Neural cell (in vitro differentiated cells): ENCODE measurements at regions not wholly inside any gene's neighbourhood (a gene's known extent, or its start where the extent isn't known, plus 50 kb on each side); places are given as distances from the start of the nearest gene placed in this dataset.

Experiments used
- H2AFZ ChIP-seq: fragments of 200-600, 300-800 bp; sonication (generic), shearing (Covaris generic); 2 replicates; pipeline ENCODE4 v1.6.0; 2014; ENCODE audit warnings: low read depth, mild to moderate bottlenecking, antibody characterized with exemption, low read length, moderate library complexity
- H3F3A ChIP-seq: fragments of 200-600 bp; shearing (Covaris generic); 2 replicates; pipeline ENCODE4 v1.6.1; 2016; ENCODE audit warnings: mild to moderate bottlenecking, moderate library complexity, mixed read lengths, antibody characterized with exemption, low read length; ENCODE audit not compliant: insufficient read depth, poor library complexity, severe bottlenecking
- H3K27ac ChIP-seq: fragments of 200-600, 300-800 bp; sonication (generic), shearing (Covaris generic); 2 replicates; pipeline ENCODE4 v1.5.1; 2014; ENCODE audit warnings: mild to moderate bottlenecking, low read length, moderate library complexity
- H3K27me3 ChIP-seq: fragments of 300-800, 200-600 bp; sonication (generic), shearing (Covaris generic); 2 replicates; pipeline ENCODE4 v1.6.0; 2014; ENCODE audit warnings: mild to moderate bottlenecking, low read depth, low read length, moderate library complexity; ENCODE audit not compliant: insufficient read depth
- H3K36me3 ChIP-seq: fragments of 300-800, 200-600 bp; sonication (generic), shearing (Covaris generic); 2 replicates; pipeline ENCODE4 v1.5.1; 2014; ENCODE audit warnings: mild to moderate bottlenecking, antibody characterized with exemption, low read length, moderate library complexity; ENCODE audit not compliant: insufficient read depth
- H3K4me2 ChIP-seq: fragments of 300-800, 200-600 bp; sonication (generic), shearing (Covaris generic); 2 replicates; pipeline ENCODE4 v1.6.0; 2014; ENCODE audit warnings: mild to moderate bottlenecking, low read length
- H3K4me3 ChIP-seq: fragments of 300-800, 200-600 bp; sonication (generic), shearing (Covaris generic); 2 replicates; pipeline ENCODE4 v1.5.1; 2014; ENCODE audit warnings: mild to moderate bottlenecking, low read length, moderate library complexity
- H3K79me2 ChIP-seq: fragments of 200-600 bp; shearing (Covaris generic); replicated peaks from 2 replicates; pipeline ENCODE4 v1.6.0; 2014; ENCODE audit warnings: mild to moderate bottlenecking, low read length, moderate library complexity; ENCODE audit not compliant: insufficient read depth
- H3K9ac ChIP-seq: fragments of 300-800, 200-600 bp; sonication (generic), shearing (Covaris generic); 2 replicates; pipeline ENCODE4 v1.6.1; 2016; ENCODE audit warnings: mild to moderate bottlenecking, low read length, mixed read lengths
- H3K9me2 ChIP-seq: fragments of 200-600 bp; shearing (Covaris generic); 2 replicates; pipeline ENCODE4 v1.6.1; 2016; ENCODE audit warnings: mild to moderate bottlenecking, low read length, mixed read lengths; ENCODE audit not compliant: insufficient read depth
- H3K9me3 ChIP-seq: fragments of 200-600, 300-800 bp; sonication (generic), shearing (Covaris generic); 2 replicates; pipeline ENCODE4 v1.6.1; 2016; ENCODE audit warnings: mild to moderate bottlenecking, mixed run types, low read length, moderate library complexity, mixed read lengths
- H4K20me1 ChIP-seq: fragments of 200-600 bp; shearing (Covaris generic); 2 replicates; pipeline ENCODE4 v1.6.1; 2016; ENCODE audit warnings: mild to moderate bottlenecking, mixed run types; ENCODE audit not compliant: insufficient read depth
- EP300 ChIP-seq: fragments of 450-650 bp; conservative IDR thresholded peaks from 2 replicates; pipeline ENCODE4 v1.6.1; 2014; ENCODE audit warnings: antibody characterized with exemption, mild to moderate bottlenecking, moderate library complexity; ENCODE audit not compliant: poor library complexity, severe bottlenecking
- EZH2 ChIP-seq: fragments of 200-600, 300-800 bp; shearing (Covaris generic), sonication (generic); IDR thresholded peaks from 2 replicates; pipeline ENCODE4 v1.6.1; 2014; ENCODE audit warnings: antibody characterized with exemption, low read length, borderline replicate concordance, mild to moderate bottlenecking; ENCODE audit not compliant: insufficient read depth, poor library complexity, severe bottlenecking
- MXI1 ChIP-seq: fragments of 450-650 bp; conservative IDR thresholded peaks from 2 replicates; pipeline ENCODE4 v1.6.1; 2014; ENCODE audit warnings: antibody characterized with exemption, mild to moderate bottlenecking; ENCODE audit not compliant: poor library complexity, severe bottlenecking
- POLR2AphosphoS5 ChIP-seq: IDR thresholded peaks from 2 replicates; pipeline ENCODE4 v1.6.1; 2012
- RAD21 ChIP-seq: fragments of 450-650 bp; conservative IDR thresholded peaks from 2 replicates; pipeline ENCODE4 v1.6.1; 2014; ENCODE audit warnings: antibody characterized with exemption, mild to moderate bottlenecking, moderate library complexity
- SMC3 ChIP-seq: fragments of 450-650 bp; conservative IDR thresholded peaks from 2 replicates; pipeline ENCODE4 v1.6.1; 2014; ENCODE audit warnings: antibody characterized with exemption, mild to moderate bottlenecking, moderate library complexity; ENCODE audit not compliant: poor library complexity
- TAF1 ChIP-seq: IDR thresholded peaks from 2 replicates; pipeline ENCODE4 v1.6.1; 2012; ENCODE audit warnings: low read depth
- TF ChIP-seq, protein P1 (sequence below): IDR thresholded peaks from 2 replicates; pipeline ENCODE4 v1.6.1; 2012; ENCODE audit warnings: borderline replicate concordance
- TF ChIP-seq, protein P2 (sequence below): fragments of 450-650 bp; IDR thresholded peaks from 2 replicates; pipeline ENCODE4 v1.5.1; 2014; ENCODE audit warnings: antibody characterized with exemption, mild to moderate bottlenecking, moderate library complexity; ENCODE audit not compliant: poor library complexity, severe bottlenecking

DNA sequence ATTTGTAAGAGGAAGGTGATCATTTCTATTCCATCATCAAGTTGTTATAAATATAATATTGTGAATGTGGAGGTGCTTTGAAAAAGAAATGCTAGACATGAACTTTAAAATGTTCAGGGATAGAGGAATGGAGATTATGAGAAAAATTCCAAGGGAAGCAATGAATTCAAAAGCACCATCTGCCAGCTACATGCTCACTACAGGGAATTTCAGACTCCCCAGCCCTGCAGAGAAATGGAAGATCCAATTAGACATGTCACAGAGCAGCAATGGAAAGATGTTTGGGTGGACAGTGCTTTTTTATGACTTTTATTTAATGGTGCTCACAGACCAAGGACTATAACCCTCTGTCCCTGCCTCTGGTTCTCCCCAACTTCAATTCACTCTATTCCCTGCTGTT is 209.7 kb downstream of the ESM1 start:
- TF ChIP-seq RAD21: no peak
- TF ChIP-seq, protein P1, sequence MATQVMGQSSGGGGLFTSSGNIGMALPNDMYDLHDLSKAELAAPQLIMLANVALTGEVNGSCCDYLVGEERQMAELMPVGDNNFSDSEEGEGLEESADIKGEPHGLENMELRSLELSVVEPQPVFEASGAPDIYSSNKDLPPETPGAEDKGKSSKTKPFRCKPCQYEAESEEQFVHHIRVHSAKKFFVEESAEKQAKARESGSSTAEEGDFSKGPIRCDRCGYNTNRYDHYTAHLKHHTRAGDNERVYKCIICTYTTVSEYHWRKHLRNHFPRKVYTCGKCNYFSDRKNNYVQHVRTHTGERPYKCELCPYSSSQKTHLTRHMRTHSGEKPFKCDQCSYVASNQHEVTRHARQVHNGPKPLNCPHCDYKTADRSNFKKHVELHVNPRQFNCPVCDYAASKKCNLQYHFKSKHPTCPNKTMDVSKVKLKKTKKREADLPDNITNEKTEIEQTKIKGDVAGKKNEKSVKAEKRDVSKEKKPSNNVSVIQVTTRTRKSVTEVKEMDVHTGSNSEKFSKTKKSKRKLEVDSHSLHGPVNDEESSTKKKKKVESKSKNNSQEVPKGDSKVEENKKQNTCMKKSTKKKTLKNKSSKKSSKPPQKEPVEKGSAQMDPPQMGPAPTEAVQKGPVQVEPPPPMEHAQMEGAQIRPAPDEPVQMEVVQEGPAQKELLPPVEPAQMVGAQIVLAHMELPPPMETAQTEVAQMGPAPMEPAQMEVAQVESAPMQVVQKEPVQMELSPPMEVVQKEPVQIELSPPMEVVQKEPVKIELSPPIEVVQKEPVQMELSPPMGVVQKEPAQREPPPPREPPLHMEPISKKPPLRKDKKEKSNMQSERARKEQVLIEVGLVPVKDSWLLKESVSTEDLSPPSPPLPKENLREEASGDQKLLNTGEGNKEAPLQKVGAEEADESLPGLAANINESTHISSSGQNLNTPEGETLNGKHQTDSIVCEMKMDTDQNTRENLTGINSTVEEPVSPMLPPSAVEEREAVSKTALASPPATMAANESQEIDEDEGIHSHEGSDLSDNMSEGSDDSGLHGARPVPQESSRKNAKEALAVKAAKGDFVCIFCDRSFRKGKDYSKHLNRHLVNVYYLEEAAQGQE: no peak
- TF ChIP-seq POLR2AphosphoS5: no peak
- TF ChIP-seq EZH2: no peak
- TF ChIP-seq SMC3: no peak
- TF ChIP-seq TAF1: no peak
- TF ChIP-seq MXI1: no peak
- TF ChIP-seq EP300: no peak
- TF ChIP-seq, protein P2, sequence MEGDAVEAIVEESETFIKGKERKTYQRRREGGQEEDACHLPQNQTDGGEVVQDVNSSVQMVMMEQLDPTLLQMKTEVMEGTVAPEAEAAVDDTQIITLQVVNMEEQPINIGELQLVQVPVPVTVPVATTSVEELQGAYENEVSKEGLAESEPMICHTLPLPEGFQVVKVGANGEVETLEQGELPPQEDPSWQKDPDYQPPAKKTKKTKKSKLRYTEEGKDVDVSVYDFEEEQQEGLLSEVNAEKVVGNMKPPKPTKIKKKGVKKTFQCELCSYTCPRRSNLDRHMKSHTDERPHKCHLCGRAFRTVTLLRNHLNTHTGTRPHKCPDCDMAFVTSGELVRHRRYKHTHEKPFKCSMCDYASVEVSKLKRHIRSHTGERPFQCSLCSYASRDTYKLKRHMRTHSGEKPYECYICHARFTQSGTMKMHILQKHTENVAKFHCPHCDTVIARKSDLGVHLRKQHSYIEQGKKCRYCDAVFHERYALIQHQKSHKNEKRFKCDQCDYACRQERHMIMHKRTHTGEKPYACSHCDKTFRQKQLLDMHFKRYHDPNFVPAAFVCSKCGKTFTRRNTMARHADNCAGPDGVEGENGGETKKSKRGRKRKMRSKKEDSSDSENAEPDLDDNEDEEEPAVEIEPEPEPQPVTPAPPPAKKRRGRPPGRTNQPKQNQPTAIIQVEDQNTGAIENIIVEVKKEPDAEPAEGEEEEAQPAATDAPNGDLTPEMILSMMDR: no peak
- Histone ChIP-seq H3K4me2 (no peak overlapping the region), H3K9me2 (no peaks in the 10 kb centered on the region), H3K9me3 (no peaks in the 10 kb centered on the region), H4K20me1 (no peaks in the 10 kb centered on the region), H3K79me2 (no peaks in the 10 kb centered on the region), H3K27ac (no peak overlapping the region), H3K27me3 (no peaks in the 10 kb centered on the region), H3F3A (no peaks in the 10 kb centered on the region), H3K9ac (no peak overlapping the region), H2AFZ (no peak overlapping the region), H3K4me3 (no peak overlapping the region), H3K36me3 (no peaks in the 10 kb centered on the region)

DNA sequence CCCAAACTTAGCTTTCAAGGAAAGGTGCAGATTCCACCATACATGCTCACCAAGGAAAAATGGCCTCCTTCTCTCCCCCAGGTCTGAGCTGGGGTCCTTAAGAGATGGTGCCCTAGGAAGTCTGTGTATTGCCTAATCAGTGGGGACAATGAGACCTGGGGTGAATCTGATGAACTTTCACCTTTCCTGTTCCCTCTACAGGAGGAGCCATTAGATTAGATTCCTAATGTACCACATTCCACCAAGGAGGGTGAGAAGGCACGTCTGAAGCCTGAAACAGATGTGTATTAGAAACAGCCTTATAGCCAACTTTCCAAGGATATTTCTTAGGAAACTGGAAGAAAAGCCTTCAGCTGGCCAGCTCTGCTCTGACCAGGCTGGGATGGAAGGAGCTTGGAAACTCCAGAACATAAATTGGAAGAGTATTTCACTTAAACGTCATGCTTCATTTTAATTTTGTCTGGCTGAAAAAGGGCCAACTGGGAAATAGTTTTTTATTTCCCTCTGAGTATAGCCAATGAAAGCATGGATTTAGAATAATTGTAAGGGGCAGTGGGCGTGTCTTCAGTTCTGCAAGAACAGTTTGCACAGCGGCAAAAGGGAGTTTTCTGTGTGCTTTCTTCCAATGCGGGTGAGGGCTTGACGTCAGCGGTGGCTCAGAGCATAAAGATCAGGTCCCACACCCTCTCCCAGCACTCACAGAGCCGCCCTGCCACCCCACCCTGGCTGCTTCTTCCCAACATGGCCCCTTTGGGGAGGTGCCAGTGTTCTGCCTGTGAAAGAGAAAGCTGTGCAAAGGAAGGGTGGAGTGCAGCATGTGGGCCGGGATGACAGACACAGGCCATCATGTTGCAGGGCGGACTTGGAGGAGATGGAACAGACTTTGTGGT is 210.9 kb downstream of the ESM1 start:
- no peaks in the 10 kb centered on the region for H3K79me2 ChIP-seq
- H3K27me3 ChIP-seq: no peaks in the 10 kb centered on the region
- H3K4me2 ChIP-seq: no peak overlapping the region
- H3K27ac ChIP-seq: no peak overlapping the region
- no peak overlapping the region for H2AFZ ChIP-seq
- no peaks in the 10 kb centered on the region for H3F3A ChIP-seq
- H3K36me3 ChIP-seq: no peaks in the 10 kb centered on the region
- H3K9me3 ChIP-seq: no peaks in the 10 kb centered on the region
- H3K4me3 ChIP-seq: no peak overlapping the region
- no peaks in the 10 kb centered on the region for H3K9me2 ChIP-seq
- no peak overlapping the region for H3K9ac ChIP-seq
- TF ChIP-seq, protein P2: no peak
- TF ChIP-seq RAD21 (no peak), EZH2 (no peak), TAF1 (no peak), MXI1 (no peak), SMC3 (no peak), POLR2AphosphoS5 (no peak), EP300 (no peak)
- TF ChIP-seq, protein P1: no peak
- H4K20me1 ChIP-seq: no peaks in the 10 kb centered on the region
